Superior temporal gyrus (tissue), 1 donor: ENCODE measurements at regions not wholly inside any gene's neighbourhood (a gene's known extent, or its start where the extent isn't known, plus 50 kb on each side); places are given as distances from the start of the nearest gene placed in this dataset.

Experiments
- DNase-seq: peaks from one replicate; pipeline ENCODE4 v3.0.0-alpha.2; 2016; ENCODE audit errors: extremely low spot score

DNA sequence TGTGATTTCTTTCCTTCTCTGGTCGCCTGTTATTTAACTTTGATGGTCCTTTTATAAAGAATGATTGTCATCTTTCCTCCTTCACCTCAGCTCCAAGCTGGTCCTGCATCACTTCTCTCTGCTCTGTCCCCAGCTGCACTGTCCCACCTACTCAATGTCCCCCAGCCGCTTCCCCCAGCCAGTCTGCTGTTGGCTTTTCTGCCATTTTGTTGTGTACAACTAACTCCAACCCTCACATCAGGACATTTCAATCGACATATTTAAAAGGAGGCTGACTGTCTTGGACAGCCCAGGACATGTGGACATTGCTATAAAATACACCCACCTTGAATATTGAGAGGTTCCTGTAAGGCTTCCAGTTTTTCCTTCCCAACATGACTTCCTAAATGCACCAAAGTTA is 193.8 kb upstream of the RGMA start:
- DNase-seq: no peak

DNA sequence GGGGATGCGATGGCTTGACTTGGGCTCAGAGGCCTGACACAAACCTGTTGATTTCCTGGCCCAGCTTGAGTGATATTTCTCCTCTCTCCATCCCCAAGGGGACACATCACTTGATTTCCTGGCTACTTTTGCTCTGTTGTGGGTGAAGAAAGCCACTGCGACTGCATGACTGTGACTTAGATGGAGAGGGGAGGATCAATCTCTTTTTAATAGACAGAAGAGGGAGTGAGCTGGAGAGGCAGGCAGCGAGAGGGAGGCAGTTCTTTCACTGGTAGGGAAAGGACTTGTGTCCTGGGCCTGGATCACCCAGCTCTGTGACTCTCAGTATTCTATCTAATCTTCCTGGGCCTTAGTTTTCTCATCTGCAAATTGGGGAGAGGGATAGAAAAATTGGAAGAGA is 189.8 kb upstream of the RGMA start:
- no peak for DNase-seq

DNA sequence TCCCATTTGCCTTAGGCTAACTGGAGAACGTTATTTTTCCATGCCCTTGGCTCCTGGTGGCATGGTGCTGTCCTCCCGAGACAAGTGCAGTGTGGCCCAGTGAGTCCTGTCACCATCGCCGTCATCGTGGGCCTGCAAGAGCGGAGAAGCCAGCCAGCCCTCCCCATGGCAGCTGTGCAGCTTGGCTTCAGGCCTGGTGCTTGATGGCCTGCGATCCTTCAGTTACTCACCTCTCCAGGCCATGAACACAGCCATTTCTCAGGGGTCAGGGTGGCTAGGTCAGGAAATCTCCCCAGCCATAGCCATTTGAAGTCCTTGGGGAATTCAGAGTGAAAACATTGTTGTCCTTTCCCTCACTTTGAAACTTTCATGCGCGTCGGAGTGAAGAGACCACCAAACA is 189.0 kb upstream of the RGMA start:
- no peak for DNase-seq

DNA sequence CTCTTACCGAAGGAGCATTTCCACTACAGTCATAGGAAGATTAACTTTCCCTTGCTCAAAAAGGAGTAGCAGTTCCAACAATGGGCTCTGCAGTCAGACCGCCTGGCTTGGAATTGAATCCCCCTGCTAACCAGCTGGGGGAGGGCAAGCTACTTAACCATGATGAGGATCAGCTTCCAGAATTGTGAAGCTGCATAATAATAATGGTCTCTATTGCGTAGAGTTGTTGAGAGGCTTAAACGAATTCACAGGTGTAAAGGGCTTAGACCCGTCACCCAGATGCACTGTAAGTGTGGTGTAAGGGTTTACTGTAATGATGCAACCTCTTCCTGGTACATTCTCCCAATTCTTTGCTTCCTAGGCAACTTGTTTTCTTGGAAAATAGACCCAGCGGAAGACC is 185.2 kb upstream of the RGMA start:
- DNase-seq: no peak

DNA sequence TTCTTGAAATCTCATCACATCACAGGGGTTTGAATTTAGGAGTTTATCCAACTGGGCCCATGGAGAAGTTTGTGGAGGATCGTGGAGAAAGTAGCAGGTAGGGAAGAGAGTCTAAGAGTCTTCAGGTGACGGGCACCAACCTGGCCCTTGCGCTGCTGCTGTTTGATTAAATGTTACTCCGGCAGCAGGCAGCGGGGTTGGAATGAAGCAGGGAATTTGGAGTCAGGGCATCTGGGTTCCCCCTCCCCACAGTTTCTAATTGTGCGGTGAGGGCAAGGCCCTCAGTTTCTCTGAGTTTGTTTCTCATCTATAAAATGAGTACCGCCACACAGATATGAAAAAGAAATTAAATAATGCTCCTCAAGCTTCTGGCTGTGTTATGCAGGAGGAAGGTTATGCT is 182.9 kb upstream of the RGMA start:
- no peak for DNase-seq

DNA sequence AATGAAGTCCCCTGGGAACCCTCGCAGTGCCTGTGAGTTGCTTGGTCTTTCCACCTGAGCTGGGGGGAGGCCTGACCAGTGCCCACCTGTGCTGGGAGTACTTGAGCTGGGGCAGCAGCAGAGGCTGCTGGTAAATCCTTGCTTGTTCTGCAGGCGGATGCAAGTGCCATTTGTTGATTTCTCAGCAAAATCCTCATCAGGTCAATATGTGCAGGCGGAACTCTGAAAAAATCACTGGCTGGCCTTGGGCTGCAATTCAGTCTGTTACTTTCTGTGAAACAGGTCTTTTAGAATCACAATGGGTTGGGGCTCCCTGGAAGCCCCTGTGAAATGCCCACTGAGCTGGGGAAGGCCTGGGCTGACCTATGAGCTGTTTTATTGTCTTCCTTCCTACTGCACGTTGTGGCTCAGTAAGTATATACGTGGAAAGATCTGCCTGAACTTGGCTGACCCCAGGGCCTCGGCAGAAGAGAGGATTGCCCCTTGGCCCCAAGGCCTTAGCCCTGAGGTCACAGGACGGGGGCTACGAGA is 182.0 kb upstream of the RGMA start:
- DNase-seq: no peak

DNA sequence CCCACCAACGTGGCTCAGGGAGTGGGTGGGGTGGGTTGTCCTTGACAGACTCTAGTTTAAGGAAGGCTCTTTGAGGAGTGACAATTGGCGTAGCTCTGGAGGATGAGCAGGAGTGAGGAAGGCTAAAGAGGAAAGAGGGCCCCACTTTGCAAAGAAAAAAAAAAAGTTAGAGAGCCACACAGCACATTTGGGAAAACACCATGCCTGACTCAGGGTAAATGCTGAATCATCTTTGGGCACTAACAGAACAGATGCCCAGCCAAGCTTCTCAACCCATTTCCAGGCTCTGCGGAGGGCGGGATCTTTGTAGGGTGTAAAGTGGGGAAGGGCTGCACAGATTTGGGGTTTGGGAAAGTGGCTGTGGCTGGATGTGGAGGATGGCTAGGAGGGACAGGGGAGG is 179.1 kb upstream of the RGMA start:
- no peak for DNase-seq

DNA sequence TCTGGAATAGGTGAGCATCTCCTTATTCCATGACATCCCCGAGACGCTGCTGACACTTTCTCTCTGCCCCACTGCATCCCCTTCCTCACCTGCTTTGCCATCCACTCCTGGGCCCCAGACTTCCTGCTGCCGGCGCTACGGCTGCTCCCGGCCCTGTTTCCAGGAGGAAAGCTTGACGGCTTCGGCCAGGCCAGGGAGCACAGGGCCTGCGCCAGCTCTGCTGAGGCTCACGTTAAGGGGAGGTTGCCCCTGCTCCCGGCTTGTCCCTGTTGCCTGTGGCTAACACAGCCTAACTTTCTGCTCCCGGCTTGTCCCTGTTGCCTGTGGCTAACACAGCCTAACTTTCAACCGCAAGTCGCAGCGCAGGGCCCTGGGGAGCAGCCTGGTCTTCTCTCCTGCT is 177.3 kb upstream of the RGMA start:
- DNase-seq: no peak

DNA sequence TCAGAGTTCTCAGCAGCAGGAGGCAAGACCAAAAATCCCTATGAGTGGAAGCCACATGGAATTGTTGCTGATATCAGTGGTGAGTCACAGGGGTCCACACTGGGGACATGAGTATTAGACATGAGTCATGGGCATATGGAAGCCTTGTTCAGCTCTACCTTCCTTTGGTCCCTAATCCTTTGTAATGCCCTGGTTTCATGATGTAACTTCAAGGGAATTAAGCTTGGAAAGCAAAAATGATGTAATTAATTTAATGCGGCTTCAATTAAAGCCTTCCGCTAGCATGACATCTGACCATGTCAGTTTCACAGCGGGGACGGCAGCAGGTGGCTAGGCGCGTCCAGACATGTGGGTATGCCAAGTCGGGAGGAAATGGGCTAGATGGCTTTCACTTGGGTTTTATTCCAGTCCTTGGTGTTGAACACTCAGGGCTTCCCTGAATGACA is 176.1 kb upstream of the RGMA start:
- no peak for DNase-seq

DNA sequence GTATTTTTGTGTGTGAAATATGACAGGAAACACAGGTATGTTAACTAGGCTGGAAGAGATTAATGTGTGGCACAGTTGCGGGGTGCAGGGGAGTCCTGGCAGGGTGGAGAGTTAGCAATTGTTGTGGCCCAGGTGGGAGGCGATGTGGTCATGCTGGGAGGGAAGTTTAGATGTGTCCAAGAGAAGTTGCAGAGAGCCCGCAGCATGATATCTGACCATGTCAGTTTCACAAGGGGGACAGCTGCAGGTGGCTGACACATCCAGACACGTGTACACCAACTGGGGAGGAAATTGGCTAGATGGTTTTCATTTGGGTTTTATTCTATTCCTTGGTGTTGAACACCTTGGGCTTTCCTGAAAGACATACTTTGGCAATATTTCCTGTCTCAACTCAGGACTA is 172.8 kb upstream of the RGMA start:
- DNase-seq: no peak

DNA sequence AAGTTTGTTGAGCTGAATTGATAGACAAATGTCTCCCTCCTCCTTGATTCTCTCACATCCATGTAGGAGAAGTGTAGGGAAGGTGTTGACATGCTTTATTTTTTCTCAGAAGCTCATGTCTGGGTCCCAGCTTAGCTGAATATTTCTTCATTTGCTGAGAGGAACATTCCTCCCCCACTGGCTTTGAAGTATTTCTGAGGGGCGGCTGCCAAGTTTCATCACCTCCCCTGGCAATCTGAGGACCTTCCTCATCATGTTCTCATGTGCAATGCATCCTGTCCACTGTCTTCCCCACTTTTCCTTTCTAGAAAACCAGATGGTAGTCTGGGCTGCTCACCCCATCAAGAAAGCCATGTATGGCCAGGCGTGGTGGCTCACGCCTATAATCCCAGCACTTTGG is 168.9 kb upstream of the RGMA start:
- no peak for DNase-seq

DNA sequence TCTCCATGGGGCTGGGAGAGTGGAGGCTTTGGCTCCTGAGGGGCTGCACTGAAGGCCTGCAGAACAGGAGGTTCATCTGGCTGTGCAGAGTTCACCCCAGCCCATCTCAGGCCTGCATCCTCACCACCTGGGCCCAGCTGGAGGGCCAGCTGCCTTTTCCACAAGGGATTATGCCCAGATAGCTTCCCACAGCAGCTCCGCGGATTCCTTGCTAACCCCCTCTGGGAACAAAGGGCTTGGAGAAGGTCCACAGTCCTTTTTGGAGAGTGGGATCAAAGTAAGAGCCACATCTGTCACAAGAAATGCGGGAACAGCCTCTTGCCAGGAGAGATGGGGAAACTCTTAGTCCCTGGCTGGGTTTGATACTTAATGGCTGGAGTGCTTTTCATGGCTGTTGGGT is 164.7 kb upstream of the RGMA start:
- no peak for DNase-seq

DNA sequence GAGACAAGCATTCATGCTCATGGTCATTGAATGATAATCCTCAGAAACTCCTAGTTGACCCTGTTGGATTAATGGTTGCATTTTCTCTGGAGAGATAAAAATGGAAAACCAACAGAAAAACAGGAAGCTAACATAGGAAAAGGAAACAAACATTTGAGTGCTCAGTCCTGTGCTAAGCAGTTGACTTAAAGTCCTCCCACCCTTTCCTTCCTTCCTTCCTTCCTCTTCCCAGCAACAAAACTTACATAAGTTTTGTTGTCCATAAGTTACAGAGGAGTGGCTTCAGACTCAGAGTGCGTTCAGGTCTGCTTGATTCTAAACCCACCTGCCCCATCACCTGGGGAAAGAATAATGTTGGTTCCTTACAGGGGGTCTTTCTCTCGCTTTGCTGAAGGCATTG is 163.8 kb upstream of the RGMA start:
- DNase-seq: no peak

DNA sequence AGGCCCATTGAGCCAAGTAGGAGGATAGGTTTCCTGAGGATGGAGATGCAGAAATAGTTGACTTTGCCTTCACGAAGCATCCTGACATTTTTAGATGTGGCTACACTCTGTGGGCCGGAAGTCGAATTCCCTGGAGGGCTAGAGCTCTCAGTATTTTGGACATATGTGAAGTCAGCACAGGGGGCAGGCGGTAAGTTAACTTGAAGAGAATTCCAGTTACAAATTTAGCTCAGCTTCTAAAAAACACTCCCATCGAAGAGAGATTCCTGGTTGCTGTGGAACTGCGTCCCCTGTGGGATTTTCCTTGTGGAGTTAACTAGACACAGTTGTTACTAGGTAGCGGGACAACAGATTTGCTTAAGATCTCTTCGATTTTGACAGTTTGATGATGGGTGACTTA is 161.9 kb upstream of the RGMA start:
- DNase-seq: no peak

DNA sequence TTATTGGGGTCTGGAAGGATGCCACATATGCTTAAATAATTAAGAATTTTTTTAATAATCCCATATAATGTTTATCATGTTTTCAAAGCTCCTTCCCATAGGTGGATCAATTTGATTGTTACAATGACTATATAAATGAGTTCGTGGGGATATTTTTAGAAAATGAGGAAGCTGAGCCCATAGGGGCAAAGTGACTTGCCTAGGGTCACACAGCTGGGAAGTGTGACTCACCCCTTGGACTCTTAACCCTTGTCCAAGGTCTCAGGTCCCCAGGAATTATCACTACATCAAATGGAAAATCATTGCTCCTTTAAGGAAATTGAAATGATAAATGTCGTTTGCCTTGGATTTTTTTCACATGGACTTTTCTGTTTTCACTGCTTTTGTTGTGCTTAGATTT is 161.2 kb upstream of the RGMA start:
- DNase-seq: no peak

DNA sequence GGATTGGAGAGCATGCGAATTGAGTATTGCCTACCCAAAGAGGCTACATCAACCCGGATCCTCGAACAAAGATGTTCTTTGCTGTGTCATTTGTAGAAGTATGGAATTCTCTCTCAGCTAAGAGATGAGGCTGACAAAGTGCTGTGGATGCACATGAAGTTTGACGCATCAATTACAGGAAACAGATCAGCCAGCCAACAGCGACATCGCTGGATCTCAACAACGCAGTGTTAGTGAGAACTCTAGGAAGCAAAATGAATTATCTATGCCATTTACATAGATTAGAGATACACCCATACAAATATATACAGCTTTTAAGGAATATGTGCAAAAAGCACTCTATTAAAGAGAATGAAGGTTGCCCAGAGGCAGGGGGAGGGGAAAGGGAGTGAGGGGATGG is 160.6 kb upstream of the RGMA start:
- DNase-seq: no peak

DNA sequence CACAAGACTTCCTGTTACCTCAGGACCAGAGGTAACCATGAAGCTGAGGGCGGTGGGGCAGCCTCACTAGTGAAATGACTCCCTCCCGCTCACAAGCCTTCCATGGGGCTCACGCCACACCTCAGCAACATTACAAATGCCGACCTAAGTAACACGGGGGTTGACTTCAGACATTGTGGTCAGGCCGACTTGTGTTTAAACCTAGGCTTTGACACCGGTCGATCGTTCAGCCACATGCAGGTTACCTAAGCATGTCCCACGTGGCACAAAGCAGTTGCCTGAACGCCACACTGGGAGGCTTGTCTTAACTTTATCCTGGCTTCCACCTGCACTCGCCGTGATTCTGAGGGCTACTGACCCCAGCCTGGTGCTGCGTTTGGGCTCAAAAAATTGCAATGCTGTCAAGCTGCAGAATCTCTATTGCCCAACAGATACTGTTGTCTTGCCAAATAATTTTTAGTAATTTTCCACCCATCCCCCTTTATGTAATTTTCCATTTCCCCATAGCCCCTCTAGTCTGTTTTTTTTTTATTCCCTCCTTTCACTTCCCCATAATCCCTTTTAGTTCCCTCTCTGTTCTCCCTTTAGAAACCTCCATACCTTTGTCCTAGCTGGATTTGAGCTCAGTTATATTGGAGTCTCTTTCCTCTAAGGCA is 158.6 kb upstream of the RGMA start:
- DNase-seq: no peak

DNA sequence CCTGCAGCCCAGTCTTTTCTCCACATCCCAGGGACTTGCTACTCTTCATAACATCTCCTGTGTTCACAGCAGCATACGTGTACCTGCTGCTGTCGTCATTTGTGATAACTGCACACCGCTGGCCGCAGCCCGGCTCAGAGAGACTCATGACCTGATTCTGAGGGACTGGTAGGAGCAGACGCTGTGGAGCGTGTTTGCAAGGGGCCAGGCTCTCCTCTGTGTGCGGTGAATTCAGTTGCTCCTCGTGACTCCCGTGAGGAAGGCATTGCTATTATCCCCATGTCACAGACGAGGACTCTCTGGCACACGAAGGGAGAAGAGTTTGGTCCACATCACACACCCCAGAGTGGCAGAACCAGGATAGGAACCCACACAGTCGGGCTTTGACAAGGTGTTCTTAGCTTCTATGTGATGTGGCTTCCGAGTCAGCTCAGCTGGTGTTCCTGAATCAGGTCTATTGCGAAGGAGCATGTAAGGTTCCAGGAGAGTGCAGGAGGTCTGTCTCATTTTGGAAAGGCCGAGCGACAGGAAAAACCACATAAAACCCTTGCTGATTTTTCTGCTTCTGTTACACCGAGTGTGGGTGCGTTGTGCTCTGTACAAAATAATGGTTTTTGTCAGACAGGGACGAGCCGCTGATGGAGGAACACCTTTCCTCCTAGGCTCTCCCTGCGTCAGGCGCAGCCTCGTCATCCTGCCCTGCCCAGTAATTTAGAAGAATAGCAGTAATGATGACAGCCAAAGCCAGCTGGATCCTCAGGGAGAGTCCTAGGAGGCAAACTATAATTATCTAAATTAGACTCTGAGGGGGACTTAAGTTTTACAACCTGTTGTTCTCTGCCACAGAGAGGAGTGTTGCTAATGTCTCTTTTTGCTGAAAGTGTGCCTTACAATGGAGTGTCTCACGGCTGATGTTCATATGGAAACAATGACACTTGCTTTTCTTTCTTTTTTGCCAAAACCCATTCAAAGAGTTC is 157.5 kb upstream of the RGMA start:
- no peak for DNase-seq

DNA sequence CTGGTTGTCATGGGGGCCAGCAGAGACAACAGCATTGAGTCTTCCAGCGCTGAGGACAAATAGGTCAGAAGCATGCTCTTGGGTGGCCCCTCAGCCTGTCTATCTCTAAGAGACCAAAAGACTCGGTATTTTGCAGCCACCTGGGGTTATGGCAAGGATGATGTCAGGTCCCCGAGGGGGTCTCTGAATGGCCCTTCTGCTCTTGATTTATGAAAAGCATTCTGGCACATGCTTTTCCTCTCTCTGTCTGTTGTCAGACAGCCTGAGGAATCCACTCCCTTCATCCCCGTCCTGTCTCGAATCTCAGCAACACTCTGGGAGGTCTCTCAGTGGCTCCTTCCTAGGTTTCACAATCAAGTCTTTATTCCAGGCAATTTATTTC is 156.6 kb upstream of the RGMA start:
- DNase-seq: no peak

DNA sequence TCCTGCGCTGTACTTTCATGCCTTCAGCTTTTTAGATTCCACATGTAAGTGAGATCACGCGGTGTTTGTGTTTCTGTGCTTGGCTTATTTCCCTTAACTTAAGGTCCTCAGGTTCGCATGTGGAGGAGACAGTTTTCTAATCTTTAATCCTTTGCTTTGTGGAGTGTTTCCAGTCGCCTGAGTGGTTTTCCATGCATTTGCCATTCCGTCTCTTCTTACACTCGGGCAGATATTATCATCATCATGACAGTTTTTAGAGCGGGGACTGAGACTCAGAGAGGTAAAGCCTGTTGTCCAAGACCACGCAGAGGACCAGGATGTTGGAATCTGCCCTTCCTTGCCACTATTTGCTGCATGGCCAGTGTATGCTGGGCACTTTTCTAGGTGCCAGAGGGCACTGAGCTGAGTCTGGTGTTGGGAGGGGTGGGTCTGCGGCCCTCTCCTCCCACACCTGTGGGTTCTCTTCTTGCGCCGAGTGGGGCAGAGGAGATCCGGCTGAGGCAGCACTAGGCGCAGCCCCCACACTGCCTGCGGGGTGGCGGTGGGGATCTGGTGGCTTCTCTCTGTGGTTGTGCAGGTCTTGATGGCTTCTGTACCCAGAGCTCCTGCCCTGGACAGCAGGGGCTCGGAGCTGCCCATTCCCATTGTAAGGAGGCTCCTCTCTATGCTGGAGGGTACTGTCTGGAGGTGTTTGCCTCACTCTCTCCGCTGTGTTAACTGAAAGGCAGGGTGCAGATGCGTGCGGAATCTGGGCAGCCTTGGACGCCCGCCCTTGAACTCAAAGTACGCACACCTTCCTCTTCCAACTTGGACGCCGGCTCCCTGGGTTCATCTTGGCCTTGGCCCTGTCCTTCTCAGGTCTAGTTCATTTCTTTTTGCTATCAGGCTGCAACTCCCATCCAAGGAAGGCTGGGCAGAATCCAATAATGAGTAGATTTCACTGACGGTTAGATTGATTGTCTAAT is 156.0 kb upstream of the RGMA start:
- DNase-seq: no peak

DNA sequence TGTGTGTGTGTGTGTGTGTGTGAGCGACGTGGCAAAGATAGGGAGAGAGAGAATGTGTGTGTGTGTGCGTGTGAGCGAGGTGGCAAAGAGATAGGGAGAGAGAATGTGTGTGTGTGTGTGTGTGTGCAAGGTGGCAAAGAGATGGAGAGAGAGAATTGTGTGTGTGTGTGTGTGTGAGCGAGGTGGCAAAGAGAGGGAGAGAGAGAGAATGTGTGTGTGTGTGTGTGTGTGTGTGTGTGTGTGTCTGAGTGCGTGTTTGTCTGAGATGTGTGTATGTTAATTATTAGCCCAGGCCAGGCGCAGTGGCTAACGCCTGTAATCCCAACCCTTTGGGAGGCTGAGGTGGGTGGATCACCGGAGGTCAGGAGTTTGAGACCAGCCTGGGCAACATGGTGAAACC is 154.6 kb upstream of the RGMA start:
- DNase-seq: no peak
